ENCODE measurements at regions not wholly inside any gene's neighbourhood (a gene's known extent, or its start where the extent isn't known, plus 50 kb on each side); places are given as distances from the start of the nearest gene placed in this dataset.
A peak's percentile ranks its signal among the peaks of the same experiment; 100 is the strongest.

DNA sequence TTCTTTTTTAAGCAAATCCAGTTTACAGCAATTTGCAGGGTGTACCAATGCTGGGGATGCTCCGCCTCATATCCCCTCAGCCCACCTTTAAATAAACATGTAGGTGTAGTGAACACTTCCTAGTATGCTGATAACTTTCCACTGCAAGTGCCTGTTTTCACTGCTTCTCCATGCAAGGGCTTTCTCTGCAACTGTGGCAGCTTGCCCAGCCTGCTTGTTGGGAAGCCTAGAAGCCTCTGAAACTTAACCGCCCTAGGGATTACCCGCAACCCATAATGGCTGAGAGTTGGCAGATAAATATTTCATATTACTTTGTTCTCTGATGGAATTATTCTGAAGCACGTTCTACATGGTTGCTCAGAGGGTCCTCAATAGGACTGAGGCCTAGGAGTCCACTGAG, 253.7 kb upstream of the DDX53 start:
- no peak overlapping the region for H3K9ac ChIP-seq (ENCODE audit: extremely low read depth, low read length, poor library complexity, severe bottlenecking)
- Mint-ChIP-seq H3K36me3 (ENCODE audit: low read depth) (no peaks in the 10 kb centered on the region), H3K4me3 (no peak overlapping the region), H3K27me3 (ENCODE audit: insufficient read depth) (peaks cover 5% of the 10 kb centered on the region), H3K4me1 (peaks cover 15% of the 10 kb centered on the region), H3K9me3 (no peaks in the 10 kb centered on the region), H3K27ac (no peak overlapping the region)
- no peaks in the 10 kb centered on the region for H3K27me3 ChIP-seq (ENCODE audit: control insufficient read depth, insufficient read depth, low read length, poor library complexity, severe bottlenecking)
- no peaks in the 10 kb centered on the region for H3K4me1 ChIP-seq (ENCODE audit: control insufficient read depth, insufficient read depth, low read length)
- H3K27ac ChIP-seq (ENCODE audit: low read depth, low read length): no peak overlapping the region
- WGBS, 2 experiments (ENCODE audit: insufficient coverage in 1 of 2, insufficient read length in 1 of 2): 97% methylated on average over 3 of the region's 4 CpGs; no CpG with 5 or more reads in 1 of the 2 experiments
- TF ChIP-seq, protein P1, sequence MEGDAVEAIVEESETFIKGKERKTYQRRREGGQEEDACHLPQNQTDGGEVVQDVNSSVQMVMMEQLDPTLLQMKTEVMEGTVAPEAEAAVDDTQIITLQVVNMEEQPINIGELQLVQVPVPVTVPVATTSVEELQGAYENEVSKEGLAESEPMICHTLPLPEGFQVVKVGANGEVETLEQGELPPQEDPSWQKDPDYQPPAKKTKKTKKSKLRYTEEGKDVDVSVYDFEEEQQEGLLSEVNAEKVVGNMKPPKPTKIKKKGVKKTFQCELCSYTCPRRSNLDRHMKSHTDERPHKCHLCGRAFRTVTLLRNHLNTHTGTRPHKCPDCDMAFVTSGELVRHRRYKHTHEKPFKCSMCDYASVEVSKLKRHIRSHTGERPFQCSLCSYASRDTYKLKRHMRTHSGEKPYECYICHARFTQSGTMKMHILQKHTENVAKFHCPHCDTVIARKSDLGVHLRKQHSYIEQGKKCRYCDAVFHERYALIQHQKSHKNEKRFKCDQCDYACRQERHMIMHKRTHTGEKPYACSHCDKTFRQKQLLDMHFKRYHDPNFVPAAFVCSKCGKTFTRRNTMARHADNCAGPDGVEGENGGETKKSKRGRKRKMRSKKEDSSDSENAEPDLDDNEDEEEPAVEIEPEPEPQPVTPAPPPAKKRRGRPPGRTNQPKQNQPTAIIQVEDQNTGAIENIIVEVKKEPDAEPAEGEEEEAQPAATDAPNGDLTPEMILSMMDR (conservative IDR thresholded peaks at IDR 0.05): no peak
- H3K4me3 ChIP-seq (ENCODE audit: low read length): no peak overlapping the region
- H3K36me3 ChIP-seq (ENCODE audit: control insufficient read depth, insufficient read depth, low read length): no peaks in the 10 kb centered on the region
- DNase-seq: no peak
- H3K9me3 ChIP-seq (ENCODE audit: control insufficient read depth, low read length): no peaks in the 10 kb centered on the region

- WGBS, 2 experiments (ENCODE audit: insufficient coverage in 1 of 2, insufficient read length in 1 of 2): 30 to 43% methylated on average over 5 to 7 of the region's 7 CpGs
- Histone ChIP-seq H3K36me3 (ENCODE audit: control insufficient read depth, insufficient read depth, low read length) (no peaks in the 10 kb centered on the region), H3K9ac (ENCODE audit: extremely low read depth, low read length, poor library complexity, severe bottlenecking) (no peak overlapping the region), H3K27me3 (ENCODE audit: control insufficient read depth, insufficient read depth, low read length, poor library complexity, severe bottlenecking) (no peaks in the 10 kb centered on the region), H3K9me3 (ENCODE audit: control insufficient read depth, low read length) (no peaks in the 10 kb centered on the region), H3K4me3 (ENCODE audit: low read length) (no peak overlapping the region), H3K27ac (ENCODE audit: low read depth, low read length) (no peak overlapping the region), H3K4me1 (ENCODE audit: control insufficient read depth, insufficient read depth, low read length) (no peaks in the 10 kb centered on the region)
- H3K9me3 Mint-ChIP-seq: no peaks in the 10 kb centered on the region
- TF ChIP-seq, protein P1 (conservative IDR thresholded peaks at IDR 0.05): peak; percentile 95
- peak; percentile 79 for DNase-seq
- H3K36me3 Mint-ChIP-seq (ENCODE audit: low read depth): no peaks in the 10 kb centered on the region
- H3K4me1 Mint-ChIP-seq: peaks cover 18% of the 10 kb centered on the region
- H3K4me3 Mint-ChIP-seq: no peak overlapping the region
- H3K27ac Mint-ChIP-seq: no peak overlapping the region
- H3K27me3 Mint-ChIP-seq (ENCODE audit: insufficient read depth): peaks cover 5% of the 10 kb centered on the region
Measured at GRCh38 chrX:22748093-22748999, 251.4 kb upstream of the DDX53 start.

GRCh38 chrX:22758807-22759481, 240.8 kb upstream of the DDX53 start:
- Histone ChIP-seq H3K36me3 (ENCODE audit: control insufficient read depth, insufficient read depth, low read length) (no peaks in the 10 kb centered on the region), H3K9ac (ENCODE audit: extremely low read depth, low read length, poor library complexity, severe bottlenecking) (no peak overlapping the region), H3K4me3 (ENCODE audit: low read length) (no peak overlapping the region), H3K27ac (ENCODE audit: low read depth, low read length) (no peak overlapping the region), H3K27me3 (ENCODE audit: control insufficient read depth, insufficient read depth, low read length, poor library complexity, severe bottlenecking) (no peaks in the 10 kb centered on the region), H3K9me3 (ENCODE audit: control insufficient read depth, low read length) (no peaks in the 10 kb centered on the region), H3K4me1 (ENCODE audit: control insufficient read depth, insufficient read depth, low read length) (no peaks in the 10 kb centered on the region)
- H3K4me1 Mint-ChIP-seq: peaks cover 3% of the 10 kb centered on the region
- WGBS, 2 experiments (ENCODE audit: insufficient coverage in 1 of 2, insufficient read length in 1 of 2): 96 to 100% methylated on average over 1 to 4 of the region's 6 CpGs
- H3K4me3 Mint-ChIP-seq: no peak overlapping the region
- H3K9me3 Mint-ChIP-seq: no peaks in the 10 kb centered on the region
- no peaks in the 10 kb centered on the region for H3K27me3 Mint-ChIP-seq (ENCODE audit: insufficient read depth)
- no peaks in the 10 kb centered on the region for H3K36me3 Mint-ChIP-seq (ENCODE audit: low read depth)
- TF ChIP-seq, protein P1 (conservative IDR thresholded peaks at IDR 0.05): no peak
- no peak overlapping the region for H3K27ac Mint-ChIP-seq
- no peak for DNase-seq
